Esophagus squamous epithelium (tissue), 4 donors: ENCODE measurements at regions not wholly inside any gene's neighbourhood (a gene's known extent, or its start where the extent isn't known, plus 50 kb on each side); places are given as distances from the start of the nearest gene placed in this dataset.

Source experiments
- POLR2A ChIP-seq, 4 donors: fragments of 450-650 bp; IDR thresholded peaks; one replicate each; pipeline ENCODE4 v1.6.1; 2017; ENCODE audit warnings: antibody characterized with exemption in 4 of 4, mild to moderate bottlenecking in 4 of 4, moderate library complexity in 3 of 4
- TF ChIP-seq, protein P1 (sequence below), 6 experiments: fragments of 450-650 bp in 4 of 6; fragments of 200-600 bp in 2 of 6; sonication (generic) in 2 of 6; IDR thresholded peaks; one replicate each; pipeline ENCODE4 v1.5.1; 2016 to 2019; ENCODE audit warnings: antibody characterized with exemption in 6 of 6, mild to moderate bottlenecking in 4 of 6, moderate library complexity in 4 of 6

- TF ChIP-seq, protein P1, sequence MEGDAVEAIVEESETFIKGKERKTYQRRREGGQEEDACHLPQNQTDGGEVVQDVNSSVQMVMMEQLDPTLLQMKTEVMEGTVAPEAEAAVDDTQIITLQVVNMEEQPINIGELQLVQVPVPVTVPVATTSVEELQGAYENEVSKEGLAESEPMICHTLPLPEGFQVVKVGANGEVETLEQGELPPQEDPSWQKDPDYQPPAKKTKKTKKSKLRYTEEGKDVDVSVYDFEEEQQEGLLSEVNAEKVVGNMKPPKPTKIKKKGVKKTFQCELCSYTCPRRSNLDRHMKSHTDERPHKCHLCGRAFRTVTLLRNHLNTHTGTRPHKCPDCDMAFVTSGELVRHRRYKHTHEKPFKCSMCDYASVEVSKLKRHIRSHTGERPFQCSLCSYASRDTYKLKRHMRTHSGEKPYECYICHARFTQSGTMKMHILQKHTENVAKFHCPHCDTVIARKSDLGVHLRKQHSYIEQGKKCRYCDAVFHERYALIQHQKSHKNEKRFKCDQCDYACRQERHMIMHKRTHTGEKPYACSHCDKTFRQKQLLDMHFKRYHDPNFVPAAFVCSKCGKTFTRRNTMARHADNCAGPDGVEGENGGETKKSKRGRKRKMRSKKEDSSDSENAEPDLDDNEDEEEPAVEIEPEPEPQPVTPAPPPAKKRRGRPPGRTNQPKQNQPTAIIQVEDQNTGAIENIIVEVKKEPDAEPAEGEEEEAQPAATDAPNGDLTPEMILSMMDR (IDR thresholded peaks at IDR 0.05) = no peak
- no peak for TF ChIP-seq POLR2A (IDR thresholded peaks at IDR 0.05)
Measured at GRCh38 chr3:150105025-150105424, 134.3 kb upstream of the PFN2 start.
